GM10248 (cell line): ENCODE measurements at regions not wholly inside any gene's neighbourhood (a gene's known extent, or its start where the extent isn't known, plus 50 kb on each side); places are given as distances from the start of the nearest gene placed in this dataset.

Experiments
- CTCF ChIA-PET: fragments of 300-600 bp; sonication (Branson Sonifier 250); formaldehyde crosslinking; extraction: SDS; loops from one replicate; lab custom pipeline; 2021; ENCODE audit warnings: antibody characterized with exemption; lab: Yijun Ruan, JAX
- POLR2A ChIA-PET: fragments of 350-650 bp; sonication (Branson Sonifier 250); formaldehyde crosslinking; extraction: SDS; loops from one replicate; lab custom pipeline; 2020; ENCODE audit warnings: antibody characterized with exemption; lab: Yijun Ruan, JAX
- DNase-seq: peaks from one replicate; pipeline ENCODE4 v3.0.0; 2012; ENCODE audit errors: extremely low spot score
- CTCF ChIP-seq: IDR thresholded peaks from 2 replicates; pipeline ENCODE4 v1.5.1; 2012; ENCODE audit warnings: mild to moderate bottlenecking, low read depth; ENCODE audit errors: extremely low read depth, missing control alignments, control extremely low read depth

- DNase-seq: no peak
- no peak for TF ChIP-seq CTCF
- ChIA-PET CTCF (interaction anchor here (0.8 kb wide), 1 partner anchor 14 kb away, joined by 4 read pairs; no protein-coding TSS in a partner anchor), POLR2A (no interaction called here)
Measured at GRCh38 chr4:17168571-17168970, 270.1 kb upstream of the LDB2 start.

GRCh38 chr4:17166954-17167353 lies 268.5 kb upstream of the LDB2 start:
- ChIA-PET CTCF (interaction anchor here (0.7 to 0.8 kb wide), 2 partner anchors 8 to 35 kb away, joined by 3 read pairs; no protein-coding TSS in a partner anchor), POLR2A (no interaction called here)
- no peak for DNase-seq
- no peak for TF ChIP-seq CTCF

- POLR2A ChIA-PET: no interaction called here
- DNase-seq: no peak
Measured at GRCh38 chr4:17165286-17165685, 266.8 kb upstream of the LDB2 start.

GRCh38 chr4:17164666-17165065 lies 266.2 kb upstream of the LDB2 start:
- ChIA-PET CTCF (interaction anchor here (1.7 to 1.9 kb wide), 2 partner anchors 10 to 11 kb away, joined by 4 read pairs; no protein-coding TSS in a partner anchor), POLR2A (no interaction called here)
- no peak for DNase-seq
- TF ChIP-seq CTCF: no peak

More at GRCh38 chr4:17165286-17165685, 266.8 kb upstream of the LDB2 start:
- TF ChIP-seq CTCF: no peak
- CTCF ChIA-PET: no interaction called here

- ChIA-PET POLR2A (no interaction called here), CTCF (interaction anchor here (1.7 to 1.9 kb wide), 2 partner anchors 8 to 12 kb away, joined by 4 read pairs; no protein-coding TSS in a partner anchor)
- DNase-seq: no peak
- TF ChIP-seq CTCF: no peak
Measured at GRCh38 chr4:17163156-17163771, 264.8 kb upstream of the LDB2 start.

GRCh38 chr4:17157304-17157703 lies 258.9 kb upstream of the LDB2 start:
- ChIA-PET CTCF (interaction anchor here (0.7 kb wide), 1 partner anchor 13 kb away, joined by 3 read pairs; no protein-coding TSS in a partner anchor), POLR2A (no interaction called here)
- TF ChIP-seq CTCF: no peak
- DNase-seq: no peak
